Activated CD8-positive, alpha-beta T cell treated with anti-CD3 and anti-CD28 coated beads, Interleukin-2, amount 10 ng/mL, durations not matched to agents 7 days and 5 days (primary cell): ENCODE measurements at regions not wholly inside any gene's neighbourhood (a gene's known extent, or its start where the extent isn't known, plus 50 kb on each side); places are given as distances from the start of the nearest gene placed in this dataset.

Experiments
- ATAC-seq: fragments of 150-1000 bp; cut with Tn5 transposase; one replicate; pipeline ENCODE4 v1.10.0; 2021; ENCODE audit warnings: moderate library complexity
- CTCF ChIA-PET: fragments of 350-600 bp; sonication (Branson Sonifier 250); formaldehyde crosslinking; loops from one replicate; lab custom pipeline; 2021; ENCODE audit warnings: antibody characterized with exemption; lab: Charles Lee
- POLR2A ChIA-PET: fragments of 350-600 bp; sonication (Branson Sonifier 250); formaldehyde crosslinking; loops from one replicate; lab custom pipeline; 2021; ENCODE audit warnings: antibody characterized with exemption; lab: Charles Lee
- DNase-seq: peaks from one replicate; pipeline ENCODE4 v3.0.0-alpha.2; 2020
- H3K27ac Mint-ChIP-seq: one replicate; pipeline ENCODE4 v1.8.0; 2021; ENCODE audit warnings: mild to moderate bottlenecking, mixed read lengths
- H3K27me3 Mint-ChIP-seq: one replicate; pipeline ENCODE4 v1.8.0; 2021; ENCODE audit warnings: low read depth, mixed read lengths
- H3K36me3 Mint-ChIP-seq: one replicate; pipeline ENCODE4 v1.8.0; 2021; ENCODE audit warnings: low read depth, mixed read lengths
- H3K4me1 Mint-ChIP-seq: one replicate; pipeline ENCODE4 v1.8.0; 2021; ENCODE audit warnings: low read depth, mixed read lengths
- H3K4me3 Mint-ChIP-seq: one replicate; pipeline ENCODE4 v1.8.0; 2021; ENCODE audit warnings: mild to moderate bottlenecking, mixed read lengths
- H3K9me3 Mint-ChIP-seq: one replicate; pipeline ENCODE4 v1.8.0; 2022; ENCODE audit warnings: mixed read lengths; ENCODE audit not compliant: insufficient read depth

DNA sequence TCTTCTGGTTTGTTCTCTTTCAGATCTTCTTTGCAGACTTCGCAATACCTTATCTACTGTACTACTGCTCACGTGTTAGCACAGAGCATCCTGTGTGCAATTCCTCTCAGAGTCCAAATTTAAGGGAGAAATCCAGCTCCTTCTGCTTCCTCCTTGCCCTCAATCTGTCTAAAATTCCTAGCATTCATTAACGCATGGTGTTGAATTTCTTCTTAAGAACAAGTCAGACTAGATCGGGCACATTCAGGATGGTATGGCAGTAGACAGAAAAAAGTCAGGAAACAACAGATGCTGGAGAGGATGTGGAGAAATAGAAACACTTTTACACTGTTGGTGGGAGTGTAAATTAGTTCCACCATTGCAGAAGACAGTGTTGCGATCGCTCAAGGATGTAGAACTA, 206.1 kb upstream of the CDH7 start:
- no peaks in the 10 kb centered on the region for H3K27me3 Mint-ChIP-seq
- H3K4me3 Mint-ChIP-seq: no peak overlapping the region
- CTCF ChIA-PET: no interaction called here
- H3K27ac Mint-ChIP-seq: no peak overlapping the region
- H3K36me3 Mint-ChIP-seq: no peaks in the 10 kb centered on the region
- no peak for ATAC-seq
- POLR2A ChIA-PET: no interaction called here
- H3K4me1 Mint-ChIP-seq: no peaks in the 10 kb centered on the region
- H3K9me3 Mint-ChIP-seq: peaks cover 28% of the 10 kb centered on the region
- DNase-seq: no peak

DNA sequence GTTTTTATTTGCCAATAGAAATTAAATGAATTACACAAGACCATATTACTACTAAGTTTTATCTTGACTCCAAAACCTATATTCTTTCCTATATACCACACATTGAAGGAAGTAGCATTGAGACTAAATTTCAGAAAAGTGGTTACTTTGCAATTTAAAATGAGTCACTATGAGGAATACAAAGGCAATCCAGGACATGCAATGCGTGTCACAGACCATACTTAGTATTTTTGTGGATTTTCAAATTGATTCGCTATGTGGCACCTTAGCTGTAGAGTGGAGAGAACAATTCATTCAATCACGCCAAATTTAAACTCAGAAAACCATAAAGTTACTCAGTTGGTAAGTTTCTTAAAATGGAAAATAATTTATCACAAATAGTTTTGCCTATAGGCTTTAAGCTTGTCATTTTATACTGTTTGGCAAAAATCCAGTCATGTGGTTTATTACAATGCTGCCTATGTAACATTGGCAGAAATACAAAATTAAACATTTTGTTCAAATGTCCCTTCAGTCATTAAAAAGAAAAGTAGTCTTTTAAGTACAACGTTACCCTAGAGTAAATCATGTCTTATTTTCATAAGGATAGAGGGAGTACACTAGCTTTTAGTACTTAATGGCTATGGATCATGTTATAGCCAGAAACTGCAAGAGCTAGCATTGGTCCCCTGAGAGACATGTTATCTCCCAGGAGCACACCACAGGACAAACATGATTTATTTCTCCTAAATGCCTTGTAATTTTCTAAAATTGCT, 222.8 kb upstream of the CDH7 start:
- DNase-seq (no peak), ATAC-seq (no peak)
- H3K9me3 Mint-ChIP-seq: peaks cover 20% of the 10 kb centered on the region
- H3K27ac Mint-ChIP-seq: no peak overlapping the region
- ChIA-PET CTCF (no interaction called here), POLR2A (no interaction called here)
- no peaks in the 10 kb centered on the region for H3K4me1 Mint-ChIP-seq
- no peak overlapping the region for H3K4me3 Mint-ChIP-seq
- H3K36me3 Mint-ChIP-seq: no peaks in the 10 kb centered on the region
- no peaks in the 10 kb centered on the region for H3K27me3 Mint-ChIP-seq

DNA sequence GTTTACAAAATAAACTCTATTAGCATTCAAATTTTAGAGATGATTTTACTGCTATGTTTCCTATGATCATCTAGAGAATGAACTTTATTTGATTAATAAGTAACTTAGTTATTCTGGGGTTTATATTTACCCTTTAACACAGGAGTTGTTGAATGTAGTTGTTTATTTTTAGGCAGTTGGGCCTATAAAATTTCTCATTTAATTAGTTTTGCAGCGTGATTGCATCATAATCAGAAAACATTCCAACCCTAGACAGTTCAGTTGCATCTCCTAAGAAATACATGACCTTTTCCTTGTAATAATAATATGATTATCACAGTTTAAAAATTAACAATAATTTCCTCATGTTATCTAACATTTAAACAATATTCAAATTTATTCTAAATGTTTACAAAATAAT, 224.7 kb upstream of the CDH7 start:
- H3K9me3 Mint-ChIP-seq: peaks cover 20% of the 10 kb centered on the region
- no peaks in the 10 kb centered on the region for H3K27me3 Mint-ChIP-seq
- no peaks in the 10 kb centered on the region for H3K4me1 Mint-ChIP-seq
- no peak overlapping the region for H3K27ac Mint-ChIP-seq
- CTCF ChIA-PET: no interaction called here
- ATAC-seq (no peak), DNase-seq (no peak)
- H3K4me3 Mint-ChIP-seq: no peak overlapping the region
- POLR2A ChIA-PET: no interaction called here
- H3K36me3 Mint-ChIP-seq: no peaks in the 10 kb centered on the region

DNA sequence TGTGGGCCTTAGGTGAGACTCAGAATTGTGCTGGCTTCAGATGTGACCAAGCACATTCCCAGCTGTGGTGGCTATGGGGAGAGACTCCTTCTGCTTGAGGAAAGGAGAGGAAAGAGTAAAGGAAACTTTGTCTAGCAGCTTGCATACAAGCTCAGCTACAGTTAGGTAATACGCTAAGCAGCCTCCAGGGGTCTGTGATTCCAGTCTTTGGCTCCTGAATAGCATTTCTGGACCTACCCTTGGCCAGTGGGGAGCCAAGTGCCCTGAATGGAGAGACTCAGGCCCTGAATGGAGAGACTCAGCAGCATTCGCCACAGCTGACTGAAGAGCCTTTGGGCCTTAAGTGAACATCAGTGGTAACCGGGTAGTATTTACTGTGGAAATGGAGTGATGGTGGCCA, 227.4 kb upstream of the CDH7 start:
- Mint-ChIP-seq H3K27ac (no peak overlapping the region), H3K4me3 (no peak overlapping the region), H3K27me3 (no peaks in the 10 kb centered on the region), H3K36me3 (no peaks in the 10 kb centered on the region), H3K9me3 (peaks cover 14% of the 10 kb centered on the region), H3K4me1 (no peaks in the 10 kb centered on the region)
- ChIA-PET CTCF (no interaction called here), POLR2A (no interaction called here)
- ATAC-seq (no peak), DNase-seq (no peak)

DNA sequence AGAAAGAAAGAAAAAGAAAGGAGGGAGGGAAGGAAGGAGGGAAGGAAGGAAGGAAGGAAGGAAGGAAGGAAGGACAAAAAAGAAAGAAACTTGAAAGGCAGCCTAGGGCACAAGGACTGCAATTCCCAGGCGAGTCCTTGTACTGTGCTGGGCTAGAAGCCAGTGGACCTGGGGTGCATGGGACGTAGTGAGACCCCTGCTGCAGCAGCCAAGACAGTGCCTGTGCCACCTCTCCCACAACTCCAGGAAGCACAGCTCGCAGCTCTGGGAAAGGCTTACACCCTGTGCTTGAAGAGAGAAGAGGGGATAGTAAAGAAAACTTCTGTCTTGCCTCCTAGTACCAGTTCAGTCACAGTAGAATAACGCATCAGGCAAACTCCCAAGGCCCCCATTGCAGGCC, 227.9 kb upstream of the CDH7 start:
- Mint-ChIP-seq H3K36me3 (no peaks in the 10 kb centered on the region), H3K4me1 (no peaks in the 10 kb centered on the region), H3K4me3 (no peak overlapping the region), H3K27me3 (no peaks in the 10 kb centered on the region), H3K9me3 (peaks cover 14% of the 10 kb centered on the region), H3K27ac (no peak overlapping the region)
- DNase-seq: no peak
- POLR2A ChIA-PET: no interaction called here
- no peak for ATAC-seq
- CTCF ChIA-PET: no interaction called here

DNA sequence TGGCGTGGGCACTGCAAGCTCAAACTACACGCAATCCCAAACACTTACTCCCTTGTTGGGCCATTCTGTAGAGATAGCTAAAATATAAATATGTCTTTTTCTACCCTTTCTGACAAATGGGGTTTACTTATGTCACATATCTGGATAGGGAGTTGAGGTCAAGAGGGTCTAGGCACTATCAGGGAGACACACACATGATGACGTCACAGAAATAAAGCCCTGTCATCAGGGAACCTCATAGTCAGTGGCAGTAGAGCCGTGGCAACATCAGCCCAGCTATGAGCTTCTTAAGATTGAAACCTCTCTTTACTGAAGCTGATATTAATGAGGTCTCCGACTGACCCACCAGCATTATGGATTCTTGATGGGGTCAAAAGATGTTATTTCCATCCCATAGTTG, 234.6 kb upstream of the CDH7 start:
- POLR2A ChIA-PET: no interaction called here
- Mint-ChIP-seq H3K36me3 (no peaks in the 10 kb centered on the region), H3K27ac (no peak overlapping the region), H3K9me3 (peaks cover 1% of the 10 kb centered on the region), H3K4me3 (no peak overlapping the region), H3K4me1 (no peaks in the 10 kb centered on the region), H3K27me3 (no peaks in the 10 kb centered on the region)
- DNase-seq (no peak), ATAC-seq (no peak)
- CTCF ChIA-PET: no interaction called here

DNA sequence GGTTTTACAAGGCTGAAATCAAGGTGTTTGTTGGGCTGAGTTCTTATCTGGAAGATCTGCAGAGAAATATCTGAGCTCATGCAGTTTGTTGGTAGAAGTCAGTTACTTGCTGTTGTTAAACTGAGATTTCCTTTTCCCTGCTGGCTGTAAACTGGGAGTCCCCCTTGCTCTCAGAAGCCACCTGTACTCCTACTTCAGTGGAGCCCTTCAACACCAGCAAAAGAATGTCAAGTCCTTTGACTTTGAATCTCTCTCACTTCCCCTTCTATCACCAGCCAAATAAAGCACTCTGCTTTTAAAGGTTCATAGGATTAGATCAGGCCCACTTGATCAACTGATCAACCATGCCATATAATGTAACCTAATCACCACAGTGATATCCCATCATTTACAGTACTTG, 252.2 kb upstream of the CDH7 start:
- no peak overlapping the region for H3K27ac Mint-ChIP-seq
- ChIA-PET POLR2A (no interaction called here), CTCF (no interaction called here)
- ATAC-seq: no peak
- H3K9me3 Mint-ChIP-seq: peaks cover 29% of the 10 kb centered on the region
- no peaks in the 10 kb centered on the region for H3K27me3 Mint-ChIP-seq
- no peaks in the 10 kb centered on the region for H3K36me3 Mint-ChIP-seq
- no peak for DNase-seq
- no peak overlapping the region for H3K4me3 Mint-ChIP-seq
- H3K4me1 Mint-ChIP-seq: no peaks in the 10 kb centered on the region

DNA sequence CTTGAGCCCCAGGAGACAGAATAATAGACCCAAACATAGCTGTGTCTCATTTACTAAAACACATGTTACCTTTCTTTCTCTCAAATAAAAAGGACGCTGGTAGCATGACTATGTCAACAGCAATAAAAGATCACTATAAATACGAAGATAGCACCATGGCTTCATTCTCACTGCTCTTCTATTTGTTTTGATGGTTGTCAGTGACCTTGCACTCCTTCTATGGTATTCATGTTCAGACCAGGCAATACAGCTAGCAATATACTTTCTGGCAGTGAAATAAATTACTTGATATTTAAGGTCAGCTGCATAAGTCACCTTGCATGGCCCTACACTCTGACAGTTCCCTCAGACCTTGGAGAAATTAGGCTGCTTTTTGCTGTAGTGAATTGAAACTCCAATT, 263.2 kb upstream of the CDH7 start:
- no peaks in the 10 kb centered on the region for H3K36me3 Mint-ChIP-seq

DNA sequence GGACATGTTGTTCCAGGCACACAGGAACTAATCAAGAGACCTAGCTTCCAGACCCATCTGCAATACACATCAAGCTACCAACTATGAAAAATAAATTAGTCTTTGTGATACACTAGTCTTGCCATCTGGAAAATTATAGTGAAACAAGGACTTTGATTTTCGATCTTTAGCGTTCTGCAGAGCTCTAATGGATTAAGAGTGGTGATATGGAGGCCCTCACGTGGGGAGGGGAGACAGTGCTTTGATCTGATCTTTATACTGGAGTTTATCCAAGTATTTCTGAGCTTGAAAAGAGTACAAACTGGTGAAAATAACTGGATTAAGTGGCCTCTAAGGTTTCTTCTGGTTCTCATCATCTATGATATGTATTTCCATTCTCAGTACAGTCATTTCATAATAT, 273.4 kb upstream of the CDH7 start:
- POLR2A ChIA-PET: no interaction called here
- Mint-ChIP-seq H3K4me3 (no peak overlapping the region), H3K27me3 (no peaks in the 10 kb centered on the region), H3K36me3 (no peaks in the 10 kb centered on the region), H3K27ac (no peak overlapping the region), H3K4me1 (no peaks in the 10 kb centered on the region), H3K9me3 (no peaks in the 10 kb centered on the region)
- no peak for DNase-seq
- ATAC-seq: no peak
- CTCF ChIA-PET: no interaction called here

More for the DNA sequence above, 263.2 kb upstream of the CDH7 start:
- ATAC-seq: no peak
- Mint-ChIP-seq H3K9me3 (peaks cover 15% of the 10 kb centered on the region), H3K4me1 (no peaks in the 10 kb centered on the region), H3K27me3 (no peaks in the 10 kb centered on the region), H3K27ac (no peak overlapping the region), H3K4me3 (no peak overlapping the region)
- DNase-seq: no peak
- ChIA-PET POLR2A (no interaction called here), CTCF (no interaction called here)

DNA sequence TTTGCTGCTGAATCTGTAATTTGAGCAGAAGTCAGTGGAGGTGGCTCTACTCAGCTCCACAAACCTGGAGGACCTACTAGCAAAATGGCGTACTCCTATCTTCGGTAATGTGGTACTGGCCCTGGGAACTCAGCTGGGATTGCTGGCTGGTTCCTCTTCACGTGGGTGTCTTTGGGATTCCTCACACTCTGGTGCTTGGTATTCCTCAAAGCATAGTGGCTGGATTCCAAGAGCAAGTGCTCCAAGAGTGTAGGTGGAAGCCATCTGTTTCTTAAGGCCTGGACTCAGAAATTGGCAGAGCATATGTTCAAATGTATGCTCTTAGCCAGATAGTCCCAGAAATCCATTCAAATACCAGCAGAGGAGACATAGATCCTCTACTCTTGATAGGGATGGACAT, 281.9 kb upstream of the CDH7 start:
- Mint-ChIP-seq H3K27me3 (no peaks in the 10 kb centered on the region), H3K27ac (no peak overlapping the region), H3K4me3 (no peak overlapping the region), H3K4me1 (no peaks in the 10 kb centered on the region), H3K36me3 (no peaks in the 10 kb centered on the region), H3K9me3 (peaks cover 8% of the 10 kb centered on the region)
- DNase-seq (no peak), ATAC-seq (no peak)
- ChIA-PET CTCF (no interaction called here), POLR2A (no interaction called here)

DNA sequence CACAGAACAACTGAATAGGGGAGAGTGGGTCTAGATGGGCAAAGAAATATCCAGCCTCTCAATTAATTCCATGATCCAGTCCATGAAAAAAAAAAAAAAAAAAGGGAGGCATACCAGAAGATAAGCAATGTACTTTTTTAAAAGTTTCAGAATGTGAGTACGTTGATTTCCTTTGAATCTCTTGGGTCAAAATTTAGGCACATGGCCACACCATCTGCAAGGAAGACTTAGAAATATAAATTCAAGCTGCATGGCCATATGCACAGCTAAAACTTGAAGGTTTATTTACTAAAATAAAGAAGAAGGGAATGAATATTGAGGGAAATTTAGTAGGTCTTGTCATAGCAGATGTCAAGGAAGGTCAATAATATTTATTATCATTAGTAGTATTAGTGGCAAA, 286.5 kb upstream of the CDH7 start:
- Mint-ChIP-seq H3K36me3 (no peaks in the 10 kb centered on the region), H3K4me3 (no peak overlapping the region), H3K9me3 (peaks cover 5% of the 10 kb centered on the region), H3K4me1 (no peaks in the 10 kb centered on the region), H3K27me3 (no peaks in the 10 kb centered on the region), H3K27ac (no peak overlapping the region)
- ChIA-PET CTCF (no interaction called here), POLR2A (no interaction called here)
- DNase-seq (no peak), ATAC-seq (no peak)

DNA sequence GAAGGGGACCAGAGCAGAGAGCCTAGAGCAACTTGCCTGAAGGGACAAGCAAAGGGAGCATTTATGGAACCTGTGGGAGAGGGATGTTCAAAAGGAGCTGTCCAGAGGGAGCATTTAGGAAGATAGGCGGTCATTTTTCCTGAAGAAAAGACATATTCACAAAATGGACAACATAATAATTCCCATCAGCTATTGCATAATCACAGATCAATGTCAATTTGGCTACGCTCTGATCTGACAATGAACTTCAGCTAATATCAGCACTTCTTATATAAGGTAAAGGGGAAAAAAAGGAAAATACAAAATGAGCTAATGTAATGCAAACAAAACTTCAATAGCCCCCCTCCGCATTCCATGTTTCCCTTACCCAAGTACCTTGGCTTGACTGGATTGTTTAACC, 291.1 kb upstream of the CDH7 start:
- DNase-seq (no peak), ATAC-seq (no peak)
- Mint-ChIP-seq H3K9me3 (peaks cover 8% of the 10 kb centered on the region), H3K27ac (no peak overlapping the region), H3K4me1 (no peaks in the 10 kb centered on the region), H3K4me3 (no peak overlapping the region), H3K27me3 (no peaks in the 10 kb centered on the region), H3K36me3 (no peaks in the 10 kb centered on the region)
- POLR2A ChIA-PET: no interaction called here
- CTCF ChIA-PET: no interaction called here

DNA sequence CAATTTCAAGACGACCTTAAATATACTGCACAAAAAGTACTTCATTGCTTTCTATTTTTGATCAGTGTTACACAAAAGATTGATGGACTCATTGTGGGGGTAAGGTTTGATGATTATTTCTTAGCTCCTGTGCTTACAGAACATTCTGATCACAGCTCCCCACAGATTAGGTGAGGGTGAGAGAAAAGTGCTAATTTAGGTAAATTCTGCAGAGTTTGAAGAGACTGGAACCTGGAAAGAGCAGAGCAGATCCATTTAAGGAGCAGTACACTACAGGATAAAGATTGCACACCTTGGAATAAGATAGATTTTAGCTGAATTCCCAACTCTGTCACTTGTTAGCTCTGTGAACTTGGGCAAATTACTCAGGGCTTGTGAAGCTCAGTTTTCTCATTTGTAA, 291.9 kb upstream of the CDH7 start:
- Mint-ChIP-seq H3K27ac (no peak overlapping the region), H3K36me3 (no peaks in the 10 kb centered on the region), H3K9me3 (peaks cover 5% of the 10 kb centered on the region), H3K27me3 (no peaks in the 10 kb centered on the region), H3K4me3 (no peak overlapping the region), H3K4me1 (no peaks in the 10 kb centered on the region)
- ChIA-PET POLR2A (no interaction called here), CTCF (no interaction called here)
- ATAC-seq: no peak
- DNase-seq: no peak
